K562 (cell line): ENCODE measurements at regions not wholly inside any gene's neighbourhood (a gene's known extent, or its start where the extent isn't known, plus 50 kb on each side); places are given as distances from the start of the nearest gene placed in this dataset.

Experiments
- ATAC-seq: fragments of 200-7000 bp; cut with Tn5 transposase; 3 replicates; pipeline ENCODE4 v1.9.1; 2020; ENCODE audit warnings: moderate library complexity
- BruUV-seq: library from RNA; stranded (reverse); fragments of 400-500 nt; replicated peaks from 2 replicates; lab custom pipeline; 2021; lab: Mats Ljungman, UMichigan
- CTCF ChIA-PET: fragments of 300-600 bp; formaldehyde crosslinking; extraction: SDS; loops from one replicate; lab custom pipeline; 2021; ENCODE audit warnings: low intra/inter-chr PET ratio; lab: Yijun Ruan, JAX
- POLR2A ChIA-PET: fragments of 300-600, 350-650 bp; sonication (Branson Sonifier 250); formaldehyde crosslinking; extraction: SDS; loops from one replicate; lab custom pipeline; 2021; ENCODE audit warnings: antibody characterized with exemption, inconsistent platforms; lab: Yijun Ruan, JAX
- DNase-seq, 4 experiments: peaks; one replicate each; pipeline versions ENCODE4 v3.0.0 to v3.0.0-alpha.2; 2011 to 2018; ENCODE audit warnings: low spot score in 3 of 4, mixed read lengths in 3 of 4; ENCODE audit errors: extremely low read depth in 1 of 4
- FAIRE-seq: peaks from 2 replicates; lab custom pipeline; 2011; peaks lifted over from hg19 to GRCh38; lab: Jason Lieb, UNC
- H2AFZ ChIP-seq: 2 replicates; pipeline ENCODE4 v1.6.0; 2011; ENCODE audit warnings: low read depth, low read length, control low read depth, inconsistent platforms
- H3K27ac ChIP-seq: fragments of 200-600 bp; 3 replicates; pipeline ENCODE4 v1.8.0; 2011; ENCODE audit warnings: low read depth, mild to moderate bottlenecking, control low read depth, inconsistent platforms, low read length, moderate library complexity, mixed read lengths; ENCODE audit errors: extremely low read depth
- H3K27me3 ChIP-seq, 2 experiments: fragments of 300-600 bp in 1 of 2; 2 replicates in 1 of 2; 3 replicates in 1 of 2; pipeline versions ENCODE4 v1.6.0 to v1.8.0; 2011; ENCODE audit warnings: inconsistent platforms in 2 of 2, low read length in 2 of 2, mild to moderate bottlenecking in 1 of 2, mixed read lengths in 1 of 2, moderate library complexity in 1 of 2; ENCODE audit not compliant: control insufficient read depth in 2 of 2, insufficient read depth in 2 of 2
- H3K36me3 ChIP-seq: fragments of 300-600 bp; 3 replicates; pipeline ENCODE4 v1.8.0; 2011; ENCODE audit warnings: mild to moderate bottlenecking, low read length, inconsistent platforms; ENCODE audit not compliant: control insufficient read depth, insufficient read depth
- H3K4me1 ChIP-seq, 2 experiments: fragments of 200-600 bp in 1 of 2; replicated peaks in 1 of 2; 2 replicates in 1 of 2; 3 replicates in 1 of 2; pipeline versions ENCODE4 v1.5.1 to v1.8.0; 2011; ENCODE audit warnings: inconsistent platforms in 2 of 2, low read length in 2 of 2, mild to moderate bottlenecking in 1 of 2, mixed read lengths in 1 of 2, moderate library complexity in 1 of 2; ENCODE audit not compliant: control insufficient read depth in 2 of 2, insufficient read depth in 2 of 2
- H3K4me2 ChIP-seq: 2 replicates; pipeline ENCODE4 v1.6.1; 2011; ENCODE audit warnings: low read length, control low read depth, inconsistent platforms, mixed read lengths; ENCODE audit not compliant: insufficient read depth
- H3K4me3 ChIP-seq: fragments of 200-600 bp; sonication (generic), shearing (Covaris generic); 2 replicates; pipeline ENCODE4 v1.5.1; 2016; ENCODE audit warnings: control low read depth, inconsistent platforms
- H3K79me2 ChIP-seq: fragments of 200-600 bp; 3 replicates; pipeline ENCODE4 v1.8.0; 2011; ENCODE audit warnings: low read length, inconsistent platforms; ENCODE audit not compliant: control insufficient read depth, insufficient read depth
- H3K9ac ChIP-seq, 2 experiments: 2 replicates each; pipeline versions ENCODE4 v1.6.0 to v1.6.1; 2011; ENCODE audit warnings: low read depth in 2 of 2, low read length in 2 of 2, control low read depth in 1 of 2, inconsistent platforms in 1 of 2, mild to moderate bottlenecking in 1 of 2, mixed read lengths in 1 of 2; ENCODE audit not compliant: insufficient read depth in 1 of 2
- H3K9me1 ChIP-seq: one replicate; pipeline ENCODE4 v1.6.0; 2011; ENCODE audit warnings: inconsistent platforms, mild to moderate bottlenecking, low read length, moderate library complexity; ENCODE audit not compliant: control insufficient read depth, insufficient read depth
- H3K9me3 ChIP-seq: replicated peaks from 2 replicates; pipeline ENCODE4 v1.5.1; 2011; ENCODE audit warnings: low read depth, low read length, inconsistent platforms; ENCODE audit not compliant: control insufficient read depth, insufficient read depth
- H4K20me1 ChIP-seq: replicated peaks from 2 replicates; pipeline ENCODE4 v1.6.1; 2011; ENCODE audit warnings: low read length, inconsistent platforms, mixed read lengths; ENCODE audit not compliant: control insufficient read depth, insufficient read depth
- E2F4 ChIP-seq: sonication (generic); formaldehyde crosslinking; IDR thresholded peaks from 2 replicates; pipeline ENCODE4 v1.8.0; 2022; ENCODE audit warnings: mild to moderate bottlenecking, low read depth, missing genetic modification reagents
- HDAC8 ChIP-seq: fragments of 450-650 bp; IDR thresholded peaks from 2 replicates; pipeline ENCODE4 v1.6.1; 2016; ENCODE audit warnings: mild to moderate bottlenecking, missing genetic modification characterization, moderate library complexity, missing compliant biosample characterization
- IRF1 ChIP-seq: sonication (generic); formaldehyde crosslinking; IDR thresholded peaks from 2 replicates; pipeline ENCODE4 v1.8.0; 2022; ENCODE audit warnings: missing genetic modification reagents, mild to moderate bottlenecking, borderline replicate concordance
- KAT8 ChIP-seq: fragments of 450-650 bp; IDR thresholded peaks from 2 replicates; pipeline ENCODE4 v1.6.1; 2016; ENCODE audit warnings: low read depth, mild to moderate bottlenecking
- MCM2 ChIP-seq: fragments of 450-650 bp; IDR thresholded peaks from 2 replicates; pipeline ENCODE4 v1.6.1; 2017; ENCODE audit warnings: low read depth, mild to moderate bottlenecking
- NFRKB ChIP-seq: fragments of 450-650 bp; IDR thresholded peaks from 2 replicates; pipeline ENCODE4 v1.6.1; 2016; ENCODE audit warnings: low read depth
- WGBS: fragments of 100-300 bp; shearing (Covaris generic); methylation state at CpG from one replicate; pipeline ENCODE4 v1.1.6; 2016; ENCODE audit warnings: low coverage, mixed read lengths; ENCODE audit not compliant: insufficient coverage; ENCODE audit errors: missing lambda C conversion rate; 5-methylcytosine and 5-hydroxymethylcytosine counted together
- in situ Hi-C: fragments of 300-500 bp; cut with MboI; formaldehyde crosslinking; loops from 4 replicates; pipeline ENCODE4 v1.15.0; 2018; ENCODE audit warnings: inconsistent platforms, mixed read lengths
- intact Hi-C: fragments of 100-400 bp; cut with micrococcal nuclease; formaldehyde crosslinking; loops from 2 replicates; pipeline ENCODE4 v1.14.2; 2022

- Histone ChIP-seq H3K9ac (no peak overlapping the region), H3K4me2 (no peak overlapping the region)
- TF ChIP-seq E2F4 (no peak), KAT8 (no peak), MCM2 (no peak), IRF1 (CRISPR knock-in tag) (no peak), HDAC8 (tag) (no peak), NFRKB (no peak)
- TF ChIP-seq, all 486 proteins: peak for 0
- intact Hi-C loops (no loop called here), in situ Hi-C loops (no loop called here)
- no CpG with 5 or more reads among the region's 37 CpGs for WGBS
- ChIA-PET CTCF (no interaction called here), POLR2A (no interaction called here)
- no TSS peak for BruUV-seq
- no peaks in the 10 kb centered on the region for H4K20me1 ChIP-seq
- H3K27ac ChIP-seq: no peak overlapping the region
- H3K79me2 ChIP-seq: no peaks in the 10 kb centered on the region
- H3K27me3 ChIP-seq: no peaks in the 10 kb centered on the region
- ATAC-seq: no peak
- no peaks in the 10 kb centered on the region for H3K36me3 ChIP-seq
- no peak overlapping the region for H3K4me3 ChIP-seq
- no peak for DNase-seq
- FAIRE-seq: no peak
- no peaks in the 10 kb centered on the region for H3K9me3 ChIP-seq
- H3K4me1 ChIP-seq: no peaks in the 10 kb centered on the region
- no peaks in the 10 kb centered on the region for H3K9me1 ChIP-seq
- no peak overlapping the region for H2AFZ ChIP-seq
Observed at GRCh38 chrY:19077698-19078113, 304.2 kb upstream of the HSFY2 start.
